Muscle layer of duodenum (tissue), 2 donors: ENCODE measurements at regions not wholly inside any gene's neighbourhood (a gene's known extent, or its start where the extent isn't known, plus 50 kb on each side); places are given as distances from the start of the nearest gene placed in this dataset.

ENCODE experiments used
- H3K27ac ChIP-seq: one replicate; pipeline ENCODE4 v1.7.0; 2013; ENCODE audit warnings: mild to moderate bottlenecking, low read length
- H3K27me3 ChIP-seq: one replicate; pipeline ENCODE4 v1.7.0; 2013; ENCODE audit warnings: low read depth, mild to moderate bottlenecking, control low read depth, low read length
- H3K36me3 ChIP-seq, 2 donors: one replicate each; pipeline ENCODE4 v1.7.0; 2013; ENCODE audit warnings: low read length in 2 of 2, control low read depth in 1 of 2, mild to moderate bottlenecking in 1 of 2; ENCODE audit not compliant: insufficient read depth in 2 of 2, control insufficient read depth in 1 of 2
- H3K4me1 ChIP-seq, 2 donors: one replicate each; pipeline ENCODE4 v1.7.0; 2013; ENCODE audit warnings: low read length in 2 of 2, mild to moderate bottlenecking in 2 of 2, control low read depth in 1 of 2, moderate library complexity in 1 of 2; ENCODE audit not compliant: insufficient read depth in 2 of 2, control insufficient read depth in 1 of 2
- H3K4me3 ChIP-seq, 2 donors: one replicate each; pipeline ENCODE4 v1.7.0; 2013; ENCODE audit warnings: low read length in 2 of 2, low read depth in 1 of 2, mild to moderate bottlenecking in 1 of 2
- H3K9me3 ChIP-seq, 2 donors: one replicate each; pipeline ENCODE4 v1.7.0; 2013; ENCODE audit warnings: low read length in 2 of 2, control low read depth in 1 of 2, mild to moderate bottlenecking in 1 of 2; ENCODE audit not compliant: control insufficient read depth in 1 of 2
- donor health status: healthy.

- Histone ChIP-seq H3K9me3 (no peaks in the 10 kb centered on the region), H3K27ac (no peak overlapping the region), H3K4me1 (peaks cover 0 to 10% of the 10 kb centered on the region in 2 donors), H3K4me3 (no peak overlapping the region), H3K27me3 (no peaks in the 10 kb centered on the region), H3K36me3 (no peaks in the 10 kb centered on the region)
Measured at GRCh38 chr12:115146453-115146852, 462.5 kb upstream of the TBX3 start.

GRCh38 chr12:115144425-115144824, 460.4 kb upstream of the TBX3 start:
- no peak overlapping the region for H3K27ac ChIP-seq
- no peak overlapping the region for H3K4me3 ChIP-seq
- peaks cover 0 to 3% of the 10 kb centered on the region in 2 donors for H3K4me1 ChIP-seq
- no peaks in the 10 kb centered on the region for H3K36me3 ChIP-seq
- H3K27me3 ChIP-seq = no peaks in the 10 kb centered on the region
- no peaks in the 10 kb centered on the region for H3K9me3 ChIP-seq

GRCh38 chr12:115140981-115141655, 457.1 kb upstream of the TBX3 start:
- H3K4me3 ChIP-seq = no peak overlapping the region
- H3K9me3 ChIP-seq = no peaks in the 10 kb centered on the region
- H3K36me3 ChIP-seq = no peaks in the 10 kb centered on the region
- no peaks in the 10 kb centered on the region for H3K27me3 ChIP-seq
- no peak overlapping the region for H3K27ac ChIP-seq
- H3K4me1 ChIP-seq = no peaks in the 10 kb centered on the region

GRCh38 chr12:115137812-115138521, 454.0 kb upstream of the TBX3 start:
- Histone ChIP-seq H3K4me3 (no peak overlapping the region), H3K27me3 (no peaks in the 10 kb centered on the region), H3K9me3 (no peaks in the 10 kb centered on the region), H3K36me3 (no peaks in the 10 kb centered on the region), H3K27ac (no peak overlapping the region), H3K4me1 (peaks cover 0 to 7% of the 10 kb centered on the region in 2 donors)

- H3K9me3 ChIP-seq = no peaks in the 10 kb centered on the region
- no peak overlapping the region for H3K27ac ChIP-seq
- H3K4me3 ChIP-seq = no peak overlapping the region
- no peaks in the 10 kb centered on the region for H3K27me3 ChIP-seq
- H3K36me3 ChIP-seq = no peaks in the 10 kb centered on the region
- peaks cover 0 to 7% of the 10 kb centered on the region in 2 donors for H3K4me1 ChIP-seq
Measured at GRCh38 chr12:115135800-115136211, 451.8 kb upstream of the TBX3 start.

GRCh38 chr12:115134298-115134697, 450.3 kb upstream of the TBX3 start:
- Histone ChIP-seq H3K27me3 (no peaks in the 10 kb centered on the region), H3K36me3 (no peaks in the 10 kb centered on the region), H3K27ac (no peak overlapping the region), H3K4me3 (no peak overlapping the region), H3K9me3 (no peaks in the 10 kb centered on the region), H3K4me1 (peaks cover 0 to 7% of the 10 kb centered on the region in 2 donors)

- H3K4me3 ChIP-seq = no peak overlapping the region
- no peaks in the 10 kb centered on the region for H3K27me3 ChIP-seq
- no peak overlapping the region for H3K27ac ChIP-seq
- no peaks in the 10 kb centered on the region for H3K36me3 ChIP-seq
- peaks cover 0 to 7% of the 10 kb centered on the region in 2 donors for H3K4me1 ChIP-seq
- no peaks in the 10 kb centered on the region for H3K9me3 ChIP-seq
Measured at GRCh38 chr12:115132905-115133304, 448.9 kb upstream of the TBX3 start.

GRCh38 chr12:115132145-115132544, 448.2 kb upstream of the TBX3 start:
- H3K36me3 ChIP-seq = no peaks in the 10 kb centered on the region

GRCh38 chr12:115129727-115130126, 445.8 kb upstream of the TBX3 start:
- Histone ChIP-seq H3K27ac (no peak overlapping the region), H3K27me3 (no peaks in the 10 kb centered on the region), H3K36me3 (no peaks in the 10 kb centered on the region), H3K4me1 (no peaks in the 10 kb centered on the region), H3K9me3 (no peaks in the 10 kb centered on the region), H3K4me3 (no peak overlapping the region)

More at GRCh38 chr12:115132145-115132544, 448.2 kb upstream of the TBX3 start:
- Histone ChIP-seq H3K27ac (no peak overlapping the region), H3K4me3 (no peak overlapping the region), H3K9me3 (no peaks in the 10 kb centered on the region), H3K27me3 (no peaks in the 10 kb centered on the region), H3K4me1 (peaks cover 0 to 7% of the 10 kb centered on the region in 2 donors)

- Histone ChIP-seq H3K27ac (no peak overlapping the region), H3K4me1 (no peaks in the 10 kb centered on the region), H3K4me3 (no peak overlapping the region), H3K27me3 (no peaks in the 10 kb centered on the region), H3K9me3 (no peaks in the 10 kb centered on the region), H3K36me3 (no peaks in the 10 kb centered on the region)
Measured at GRCh38 chr12:115121053-115121452, 437.1 kb upstream of the TBX3 start.

- no peaks in the 10 kb centered on the region for H3K27me3 ChIP-seq
- no peak overlapping the region for H3K27ac ChIP-seq
- no peaks in the 10 kb centered on the region for H3K36me3 ChIP-seq
- H3K4me1 ChIP-seq = no peaks in the 10 kb centered on the region
- no peaks in the 10 kb centered on the region for H3K9me3 ChIP-seq
- no peak overlapping the region for H3K4me3 ChIP-seq
Measured at GRCh38 chr12:115118177-115118724, 434.3 kb upstream of the TBX3 start.
